ENCODE measurements at regions not wholly inside any gene's neighbourhood (a gene's known extent, or its start where the extent isn't known, plus 50 kb on each side); places are given as distances from the start of the nearest gene placed in this dataset.
A peak's percentile ranks its signal among the peaks of the same experiment; 100 is the strongest.

DNA sequence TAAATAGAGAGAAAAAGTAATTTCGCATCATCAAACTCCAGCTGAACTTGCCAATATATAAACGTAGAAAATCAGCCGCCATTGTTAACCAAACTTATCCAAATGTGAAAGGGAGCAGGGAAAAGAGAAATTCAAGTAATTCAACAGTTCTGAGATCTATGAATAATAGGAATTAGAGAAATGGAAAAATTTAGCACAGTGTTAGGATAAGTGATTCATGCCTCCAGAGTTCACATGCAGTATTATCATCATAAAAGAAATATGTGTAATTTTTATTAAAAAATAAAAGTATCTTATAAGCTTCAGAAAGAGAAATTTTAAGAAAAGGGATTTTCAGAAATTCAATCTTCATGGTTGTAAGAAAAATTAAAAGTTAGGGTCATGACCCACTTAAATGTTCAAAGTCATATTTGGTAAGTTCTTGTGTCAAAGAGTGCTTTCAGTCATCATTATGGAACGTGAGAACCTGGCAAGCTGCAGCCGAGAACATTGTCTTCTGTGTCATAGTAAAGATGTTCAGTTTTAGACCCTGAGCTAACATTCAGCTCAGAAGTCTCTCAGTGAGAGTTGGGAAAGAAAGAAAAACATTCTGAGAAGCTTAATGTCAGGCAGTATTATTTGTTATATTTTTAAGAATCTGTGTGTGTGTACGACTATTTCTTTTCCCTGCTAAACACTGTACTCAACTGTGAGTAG is 414.3 kb upstream of the RGPD4 start:
- Histone ChIP-seq H3K36me3 (no peaks in the 10 kb centered on the region), H3K4me3 (no peak overlapping the region), H3K27me3 (no peaks in the 10 kb centered on the region), H3K9me3 (no peaks in the 10 kb centered on the region), H3K27ac (peak overlapping the region in 1 of 5 donors; percentile 27), H3K4me1 (no peaks in the 10 kb centered on the region)
- TF ChIP-seq EP300 (IDR thresholded peaks at IDR 0.05): no peak
- TF ChIP-seq, protein P1, sequence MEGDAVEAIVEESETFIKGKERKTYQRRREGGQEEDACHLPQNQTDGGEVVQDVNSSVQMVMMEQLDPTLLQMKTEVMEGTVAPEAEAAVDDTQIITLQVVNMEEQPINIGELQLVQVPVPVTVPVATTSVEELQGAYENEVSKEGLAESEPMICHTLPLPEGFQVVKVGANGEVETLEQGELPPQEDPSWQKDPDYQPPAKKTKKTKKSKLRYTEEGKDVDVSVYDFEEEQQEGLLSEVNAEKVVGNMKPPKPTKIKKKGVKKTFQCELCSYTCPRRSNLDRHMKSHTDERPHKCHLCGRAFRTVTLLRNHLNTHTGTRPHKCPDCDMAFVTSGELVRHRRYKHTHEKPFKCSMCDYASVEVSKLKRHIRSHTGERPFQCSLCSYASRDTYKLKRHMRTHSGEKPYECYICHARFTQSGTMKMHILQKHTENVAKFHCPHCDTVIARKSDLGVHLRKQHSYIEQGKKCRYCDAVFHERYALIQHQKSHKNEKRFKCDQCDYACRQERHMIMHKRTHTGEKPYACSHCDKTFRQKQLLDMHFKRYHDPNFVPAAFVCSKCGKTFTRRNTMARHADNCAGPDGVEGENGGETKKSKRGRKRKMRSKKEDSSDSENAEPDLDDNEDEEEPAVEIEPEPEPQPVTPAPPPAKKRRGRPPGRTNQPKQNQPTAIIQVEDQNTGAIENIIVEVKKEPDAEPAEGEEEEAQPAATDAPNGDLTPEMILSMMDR (IDR thresholded peaks at IDR 0.05): no peak
- TF ChIP-seq POLR2A (IDR thresholded peaks at IDR 0.05): no peak
- TF ChIP-seq POLR2AphosphoS5 (IDR thresholded peaks at IDR 0.05): no peak
- 79 to 91% (median 84%) methylated on average over 6 of the region's 6 CpGs for whole genome bisulfite sequencing, 5 donors
- DNase-seq: no peak
- intact Hi-C loops (cut with DNase I; ENCODE audit: low total_unique reads): no loop called here

DNA sequence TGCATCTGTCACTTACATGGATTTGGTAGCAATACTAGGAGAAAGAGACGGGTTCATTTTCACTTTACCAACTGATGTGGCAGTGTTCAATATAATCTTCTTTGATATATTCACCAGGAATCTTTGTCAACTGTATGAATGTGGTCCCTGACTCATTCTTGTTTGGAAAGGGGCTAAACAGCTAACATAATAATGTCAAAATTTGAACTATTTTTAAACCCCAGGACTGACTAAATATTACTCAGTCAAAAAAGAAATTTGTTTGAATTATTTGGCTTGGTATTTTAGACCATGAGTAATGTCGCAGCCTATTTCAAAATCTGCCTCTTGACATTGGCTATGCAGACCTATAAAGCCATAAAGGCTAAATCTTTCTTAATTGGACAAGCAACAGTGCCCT is 413.7 kb upstream of the RGPD4 start:
- H3K27me3 ChIP-seq: no peaks in the 10 kb centered on the region
- TF ChIP-seq POLR2AphosphoS5 (IDR thresholded peaks at IDR 0.05) (no peak), EP300 (IDR thresholded peaks at IDR 0.05) (no peak), POLR2A (IDR thresholded peaks at IDR 0.05) (no peak)
- TF ChIP-seq, protein P1 (IDR thresholded peaks at IDR 0.05): no peak
- H3K27ac ChIP-seq: peak overlapping the region in 1 of 5 donors; percentile 27
- no peaks in the 10 kb centered on the region for H3K9me3 ChIP-seq
- WGBS, 5 donors: 71 to 94% (median 81%) methylated on average over 2 of the region's 2 CpGs
- no peak for DNase-seq
- H3K4me1 ChIP-seq: no peaks in the 10 kb centered on the region
- H3K36me3 ChIP-seq: no peaks in the 10 kb centered on the region
- intact Hi-C loops (cut with DNase I; ENCODE audit: low total_unique reads): no loop called here
- no peak overlapping the region for H3K4me3 ChIP-seq

DNA sequence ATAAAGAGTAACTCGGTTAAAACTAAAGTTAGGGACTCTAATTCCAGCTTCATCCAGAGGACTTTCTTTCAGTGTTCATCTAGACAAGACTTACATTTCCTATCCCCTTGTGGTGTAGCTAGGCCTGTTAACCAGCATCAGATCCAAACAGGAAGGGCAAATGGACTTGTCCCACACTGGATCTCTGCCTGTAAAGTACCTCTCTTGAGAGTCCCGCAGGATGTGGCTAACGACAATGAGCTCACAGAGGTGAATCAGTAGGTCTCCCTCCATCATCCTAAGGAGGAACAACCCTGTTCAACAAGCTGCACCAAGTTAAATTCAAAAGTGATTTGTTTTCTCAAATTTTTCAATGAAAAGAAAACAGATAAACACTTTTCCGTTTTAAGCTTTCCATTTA is 412.3 kb upstream of the RGPD4 start:
- no peak for TF ChIP-seq EP300 (IDR thresholded peaks at IDR 0.05)
- no peak for TF ChIP-seq POLR2A (IDR thresholded peaks at IDR 0.05)
- no peak for TF ChIP-seq POLR2AphosphoS5 (IDR thresholded peaks at IDR 0.05)
- TF ChIP-seq, protein P1 (IDR thresholded peaks at IDR 0.05): no peak
- Histone ChIP-seq H3K27me3 (no peaks in the 10 kb centered on the region), H3K27ac (no peak overlapping the region), H3K4me3 (no peak overlapping the region), H3K36me3 (no peaks in the 10 kb centered on the region), H3K4me1 (peaks cover 0 to 9% (median 3%) of the 10 kb centered on the region in 4 donors), H3K9me3 (no peaks in the 10 kb centered on the region)
- DNase-seq: no peak
- 82 to 94% (median 86%) methylated on average over 4 of the region's 4 CpGs for WGBS, 5 donors
- intact Hi-C loops (cut with DNase I; ENCODE audit: low total_unique reads): no loop called here

DNA sequence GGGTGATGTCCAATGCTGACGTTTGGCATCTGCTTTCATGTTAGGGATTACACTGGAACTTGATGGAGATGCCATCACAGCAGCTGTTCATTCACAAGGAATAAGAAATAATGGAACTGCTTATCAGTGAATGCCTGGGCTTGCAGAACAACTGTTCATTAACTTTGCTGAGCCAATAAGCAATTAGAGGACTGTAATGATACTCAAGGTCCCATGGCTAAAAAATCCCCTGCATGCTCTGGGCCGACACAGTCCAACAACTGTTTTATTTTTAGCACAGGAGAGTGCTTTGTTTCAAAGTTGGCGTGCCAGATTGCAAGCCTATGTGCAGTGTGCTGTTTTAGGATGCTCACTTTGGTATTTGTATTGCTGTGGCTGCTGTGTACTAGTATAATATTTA is 408.0 kb upstream of the RGPD4 start:
- no peaks in the 10 kb centered on the region for H3K27me3 ChIP-seq
- no peak for TF ChIP-seq POLR2A (IDR thresholded peaks at IDR 0.05)
- no peak for TF ChIP-seq EP300 (IDR thresholded peaks at IDR 0.05)
- TF ChIP-seq POLR2AphosphoS5 (IDR thresholded peaks at IDR 0.05): no peak
- TF ChIP-seq, protein P1 (IDR thresholded peaks at IDR 0.05): no peak
- no peak overlapping the region for H3K4me3 ChIP-seq
- no peaks in the 10 kb centered on the region for H3K36me3 ChIP-seq
- H3K9me3 ChIP-seq: no peaks in the 10 kb centered on the region
- intact Hi-C loops (cut with DNase I; ENCODE audit: low total_unique reads): no loop called here
- H3K27ac ChIP-seq: no peak overlapping the region
- H3K4me1 ChIP-seq: peaks cover 0 to 10% (median 3%) of the 10 kb centered on the region in 4 donors
- DNase-seq: peak in 1 of 2 donors; percentile 41
- WGBS, 5 donors: 6 to 19% (median 11%) methylated on average over 3 of the region's 3 CpGs

Data from stomach (tissue), 8 donors.